H4 (cell line): ENCODE measurements at regions not wholly inside any gene's neighbourhood (a gene's known extent, or its start where the extent isn't known, plus 50 kb on each side); places are given as distances from the start of the nearest gene placed in this dataset.

Source experiments
- DNase-seq: peaks from one replicate; pipeline ENCODE4 v3.0.0-alpha.2; 2015; ENCODE audit warnings: low spot score

DNA sequence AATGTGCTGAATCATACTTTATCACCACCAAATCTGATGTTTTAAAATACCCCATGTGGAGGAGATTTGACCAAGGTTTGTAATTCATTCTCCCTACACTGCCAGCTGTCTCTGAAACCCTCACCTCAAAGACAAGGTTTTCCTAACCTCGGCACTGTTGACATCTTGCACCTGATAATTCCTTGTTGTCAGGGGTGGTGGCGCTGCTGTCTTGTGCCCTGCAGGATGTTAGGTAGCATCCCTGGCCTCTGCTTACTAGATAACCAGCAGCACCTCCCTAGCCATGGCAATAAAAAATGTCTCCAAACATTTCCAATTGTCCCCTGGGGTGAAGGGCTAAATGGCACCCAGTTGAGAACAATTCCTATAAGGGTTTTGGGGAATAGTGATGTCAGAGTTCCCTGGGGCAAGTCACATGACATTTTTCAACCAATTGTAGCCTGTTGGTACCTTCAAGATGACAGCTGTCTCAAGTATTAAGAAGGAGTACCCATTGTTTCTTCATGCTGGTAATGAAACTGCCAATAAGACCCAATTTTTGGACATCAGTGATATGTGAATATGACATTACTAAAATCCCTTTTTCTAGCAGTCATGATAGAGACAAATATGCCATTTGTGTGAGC lies 160.6 kb upstream of the PLCXD3 start:
- no peak for DNase-seq

DNA sequence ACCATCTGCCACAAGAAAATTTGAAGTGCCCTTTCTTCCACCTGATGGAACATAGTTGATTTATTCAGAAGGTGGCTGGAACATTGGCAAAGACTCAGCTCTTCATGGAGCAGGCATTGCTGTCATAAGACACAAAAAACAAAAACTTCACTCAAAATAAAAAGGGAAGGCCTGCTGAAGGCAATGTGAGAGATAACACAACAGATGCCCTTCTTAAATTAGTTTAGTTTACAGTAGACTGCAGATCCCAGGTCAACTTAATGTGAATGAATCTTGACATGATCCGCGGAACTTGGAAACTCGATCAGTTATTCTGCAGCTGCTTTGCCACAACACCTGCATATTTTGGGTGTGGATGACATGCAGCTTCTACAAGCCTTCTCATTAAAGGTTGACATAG lies 159.8 kb upstream of the PLCXD3 start:
- no peak for DNase-seq

DNA sequence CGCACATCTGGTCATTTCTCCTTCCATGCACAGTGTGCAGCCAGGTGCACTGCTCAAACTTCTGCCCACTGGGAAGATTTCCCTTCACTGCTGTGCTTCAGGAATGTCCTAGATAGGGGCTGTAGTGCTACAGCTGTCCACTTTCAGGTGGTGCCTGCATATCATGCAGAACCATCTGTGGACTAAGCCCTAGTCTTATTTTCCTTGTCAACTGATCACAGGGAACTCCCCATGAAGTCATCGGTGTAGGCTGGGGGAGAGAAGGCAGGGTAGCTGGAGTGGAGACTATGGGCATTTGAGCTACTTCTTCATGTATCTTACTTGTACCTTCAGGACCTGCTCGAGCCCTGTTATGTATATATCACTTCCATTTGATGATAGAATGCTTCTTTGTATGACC lies 150.9 kb upstream of the PLCXD3 start:
- no peak for DNase-seq

DNA sequence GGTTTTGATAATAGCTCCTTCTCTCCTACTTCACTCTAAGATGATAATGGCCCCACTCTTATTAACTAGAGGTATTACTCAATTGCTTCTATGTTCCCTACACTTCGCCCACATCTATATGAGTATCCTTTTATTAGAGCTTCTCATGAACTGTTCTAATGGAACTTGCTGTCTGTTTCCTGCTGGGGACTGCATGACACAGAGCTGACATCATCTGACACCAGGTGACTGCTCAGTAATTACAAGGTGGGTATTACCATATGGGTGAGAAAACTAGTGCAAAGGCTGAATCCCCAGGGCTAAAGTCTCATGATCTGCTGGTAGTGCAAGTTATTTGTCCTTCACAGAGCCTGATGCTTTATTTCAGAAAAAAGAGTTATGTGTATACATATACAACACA lies 146.2 kb upstream of the PLCXD3 start:
- no peak for DNase-seq

DNA sequence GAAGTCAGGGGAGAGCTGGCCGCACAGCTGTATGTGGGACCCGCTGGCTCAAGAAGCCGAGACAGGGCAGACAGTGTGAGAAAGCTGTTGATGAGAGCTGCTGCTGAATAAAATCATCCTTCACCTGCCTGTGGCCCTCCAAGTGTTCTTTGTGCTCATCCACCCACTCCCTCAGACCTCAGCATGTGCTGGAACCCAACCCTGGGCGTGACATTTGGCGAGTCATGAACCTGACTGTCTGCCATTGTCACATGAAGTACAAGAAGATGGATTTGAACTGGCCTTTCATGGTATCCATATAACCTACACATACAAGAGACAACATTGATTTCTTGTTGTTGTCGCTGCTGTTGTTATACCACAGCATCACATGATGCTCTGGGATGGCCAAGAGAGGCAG lies 139.7 kb upstream of the PLCXD3 start:
- DNase-seq: no peak

DNA sequence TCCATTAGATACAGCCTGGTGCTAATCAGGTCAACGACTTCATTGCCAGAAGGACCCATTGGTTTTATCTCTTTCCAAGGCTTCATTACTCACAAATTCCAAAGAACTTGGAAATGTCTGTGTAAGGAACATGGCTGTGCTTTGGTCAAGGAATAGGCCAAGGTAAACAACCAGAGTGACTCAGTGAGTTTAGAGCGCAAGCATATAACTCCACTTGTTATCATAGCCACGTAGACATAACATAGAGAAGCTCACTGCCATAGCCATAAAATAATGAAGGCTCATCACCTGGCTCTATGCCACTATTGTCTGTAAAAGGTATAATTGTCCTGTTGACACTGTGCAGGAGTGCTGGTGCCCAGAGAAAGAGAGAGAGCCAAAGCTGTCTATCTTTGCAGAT lies 139.3 kb upstream of the PLCXD3 start:
- DNase-seq: no peak

DNA sequence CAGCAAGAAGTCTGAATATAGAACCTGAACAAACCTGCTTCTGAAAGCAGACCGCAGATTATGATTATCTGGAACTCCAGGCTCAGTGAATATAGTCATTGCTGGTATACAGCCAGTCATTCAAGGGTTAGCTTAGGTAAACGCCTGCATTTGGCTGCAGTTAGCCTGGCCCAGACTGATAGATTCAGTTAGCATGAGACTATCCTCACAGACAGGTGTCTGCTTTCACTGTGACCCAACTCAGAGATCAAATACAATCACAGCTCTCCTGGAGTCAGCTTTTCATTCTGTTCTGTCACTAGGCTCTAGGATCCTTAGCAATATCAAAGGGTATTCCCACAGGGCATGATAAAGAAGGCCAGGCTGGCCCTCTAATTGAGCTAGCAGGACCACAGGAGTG lies 138.6 kb upstream of the PLCXD3 start:
- no peak for DNase-seq

DNA sequence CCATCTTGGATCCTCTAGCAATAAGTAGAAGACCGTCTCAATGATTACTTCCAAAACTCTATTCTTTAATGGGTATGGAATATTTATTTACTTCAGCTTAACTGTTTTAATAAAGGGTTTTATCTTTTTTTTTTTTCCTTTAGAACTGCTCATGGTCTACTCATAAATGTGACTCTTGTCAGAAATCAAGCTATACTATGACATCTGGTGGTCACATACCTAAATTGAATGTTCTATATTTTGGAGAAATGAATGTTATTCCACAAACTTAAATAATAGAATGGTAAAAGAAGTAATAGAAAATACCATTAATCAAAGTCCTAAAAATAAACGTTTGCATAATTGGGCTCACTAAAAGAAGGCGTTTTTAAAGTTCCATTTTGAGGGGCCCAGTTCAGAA lies 131.2 kb upstream of the PLCXD3 start:
- DNase-seq: peak; percentile 18

DNA sequence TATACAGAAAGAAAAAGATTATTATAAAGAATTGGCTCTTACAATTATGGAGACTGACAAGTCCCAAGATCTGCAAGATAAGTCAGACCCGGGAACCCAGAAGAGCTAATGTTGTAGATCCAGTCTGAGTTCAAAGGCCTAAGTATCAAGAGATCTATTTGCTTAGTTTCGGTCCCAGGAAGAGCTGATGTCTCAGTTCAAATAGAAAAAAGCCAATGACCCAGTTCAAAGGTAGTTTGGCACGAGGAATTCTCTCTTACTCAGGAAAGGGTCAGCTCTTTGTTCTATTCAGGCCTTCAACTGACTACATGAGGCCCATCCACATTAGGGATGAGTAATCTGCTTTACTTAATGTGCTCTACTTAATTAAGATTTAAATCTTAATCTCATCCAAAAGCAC lies 128.3 kb upstream of the PLCXD3 start:
- DNase-seq: no peak

DNA sequence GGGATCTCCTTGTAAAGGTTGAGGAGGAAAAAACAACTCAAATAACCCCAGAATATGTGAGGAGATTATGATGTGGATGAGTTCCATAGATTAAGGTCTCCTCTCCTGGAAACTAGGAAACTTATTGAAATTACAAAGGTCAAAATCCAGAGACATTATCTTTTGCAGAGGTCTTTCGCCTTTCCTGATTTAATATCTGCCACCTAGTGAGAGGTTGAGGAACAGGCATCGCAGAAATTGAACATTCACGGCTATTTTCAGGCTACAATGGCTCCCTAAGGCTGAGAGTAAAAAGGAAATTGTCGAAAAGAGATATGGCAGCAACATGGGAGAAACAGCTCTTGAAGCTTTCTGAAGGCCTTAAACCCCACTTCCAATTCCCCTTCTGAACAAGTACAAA lies 127.5 kb upstream of the PLCXD3 start:
- DNase-seq: peak; percentile 18

DNA sequence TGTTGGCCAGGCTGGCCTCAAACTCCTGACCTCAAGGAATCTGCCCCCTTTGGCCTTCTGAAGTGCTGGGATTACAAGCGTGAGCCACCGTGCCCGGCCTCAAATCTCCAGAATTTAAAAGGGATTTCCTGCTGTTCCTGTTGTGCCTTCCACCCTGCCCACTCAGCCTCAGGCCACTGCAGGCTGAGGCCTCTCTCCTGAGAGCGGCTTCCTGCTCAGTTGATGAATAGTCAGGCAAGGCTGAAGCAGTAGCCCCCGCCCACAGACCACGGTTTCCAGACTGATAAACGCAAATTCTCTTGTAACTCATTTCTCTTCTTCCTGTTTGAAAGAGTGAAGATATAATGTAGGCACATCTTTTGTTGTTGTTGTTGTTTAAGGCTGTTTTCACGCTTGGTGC lies 127.0 kb upstream of the PLCXD3 start:
- DNase-seq: no peak

DNA sequence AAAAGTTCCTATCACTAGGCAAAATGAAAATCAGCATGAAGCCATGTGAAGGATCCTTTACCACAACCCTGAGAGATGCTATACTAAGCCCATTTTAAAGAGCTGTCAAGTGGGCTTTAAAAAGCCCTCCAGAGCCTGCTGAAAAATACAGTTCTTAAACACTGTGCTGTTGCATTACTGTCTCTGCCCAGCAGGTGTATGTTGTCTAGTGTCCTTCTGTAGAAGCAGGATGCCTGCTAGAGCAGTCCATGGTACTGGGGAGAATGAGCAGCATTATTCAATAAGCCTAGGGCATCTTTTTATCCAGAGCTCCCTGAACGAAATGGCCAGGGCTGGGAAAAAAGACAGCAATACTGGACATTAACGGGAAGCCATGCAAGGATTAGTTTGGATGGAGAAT lies 126.2 kb upstream of the PLCXD3 start:
- DNase-seq: peak; percentile 44

DNA sequence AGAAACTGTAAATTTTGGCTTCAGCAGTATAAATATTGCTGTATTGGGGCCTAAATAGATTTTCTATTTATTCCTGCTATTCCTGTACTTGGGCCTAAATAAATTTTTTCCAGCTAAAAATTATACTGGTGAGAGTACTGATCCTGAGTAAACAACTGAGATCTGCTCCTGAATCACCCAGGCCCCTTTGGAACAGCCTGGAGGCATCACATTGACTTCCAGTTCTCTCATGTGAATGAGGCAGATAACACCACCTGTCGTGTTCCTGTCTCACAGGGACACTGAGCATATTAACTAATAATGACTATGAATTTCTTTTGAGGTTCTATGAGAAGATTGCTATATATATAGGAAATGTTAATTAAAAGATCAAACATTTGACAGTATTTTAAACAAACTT lies 119.5 kb upstream of the PLCXD3 start:
- DNase-seq: no peak

DNA sequence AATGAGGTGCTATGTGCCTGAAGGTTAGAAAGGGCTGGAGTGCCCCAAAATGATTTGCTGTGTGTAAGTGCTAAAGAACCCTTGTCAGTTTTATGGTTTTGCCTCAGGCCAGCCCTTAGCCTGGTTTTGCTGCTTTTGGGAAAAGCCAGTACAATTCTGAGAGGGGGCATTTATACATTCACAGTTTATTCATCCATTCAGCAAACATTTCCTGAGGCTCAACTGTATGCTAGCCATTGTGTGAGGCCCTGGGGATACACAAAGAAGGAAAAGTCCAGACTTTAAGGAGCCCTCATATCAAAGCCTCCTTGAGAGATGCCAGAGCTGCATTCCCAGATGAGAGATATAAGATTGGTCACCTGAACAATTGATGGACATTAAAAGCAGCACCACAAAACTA lies 115.2 kb upstream of the PLCXD3 start:
- no peak for DNase-seq

DNA sequence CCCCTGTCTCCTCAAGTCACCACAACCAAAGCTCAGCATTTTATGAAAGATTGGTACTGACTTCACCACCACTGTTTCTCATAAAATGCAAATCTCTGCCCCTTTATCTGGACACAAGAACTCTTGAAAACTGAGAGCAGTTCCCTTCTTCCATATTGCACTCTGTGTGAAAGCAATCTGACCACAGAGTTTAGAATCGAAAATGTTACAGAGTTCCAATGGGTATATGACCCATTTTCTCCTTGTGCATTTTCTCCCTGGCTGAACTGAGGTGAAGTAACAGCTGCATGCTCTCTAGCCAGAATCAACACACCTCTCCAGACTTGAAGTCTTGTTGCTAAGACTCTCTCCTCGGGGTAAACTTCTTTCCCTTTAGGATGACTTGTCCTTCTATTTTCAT lies 111.0 kb upstream of the PLCXD3 start:
- DNase-seq: no peak

DNA sequence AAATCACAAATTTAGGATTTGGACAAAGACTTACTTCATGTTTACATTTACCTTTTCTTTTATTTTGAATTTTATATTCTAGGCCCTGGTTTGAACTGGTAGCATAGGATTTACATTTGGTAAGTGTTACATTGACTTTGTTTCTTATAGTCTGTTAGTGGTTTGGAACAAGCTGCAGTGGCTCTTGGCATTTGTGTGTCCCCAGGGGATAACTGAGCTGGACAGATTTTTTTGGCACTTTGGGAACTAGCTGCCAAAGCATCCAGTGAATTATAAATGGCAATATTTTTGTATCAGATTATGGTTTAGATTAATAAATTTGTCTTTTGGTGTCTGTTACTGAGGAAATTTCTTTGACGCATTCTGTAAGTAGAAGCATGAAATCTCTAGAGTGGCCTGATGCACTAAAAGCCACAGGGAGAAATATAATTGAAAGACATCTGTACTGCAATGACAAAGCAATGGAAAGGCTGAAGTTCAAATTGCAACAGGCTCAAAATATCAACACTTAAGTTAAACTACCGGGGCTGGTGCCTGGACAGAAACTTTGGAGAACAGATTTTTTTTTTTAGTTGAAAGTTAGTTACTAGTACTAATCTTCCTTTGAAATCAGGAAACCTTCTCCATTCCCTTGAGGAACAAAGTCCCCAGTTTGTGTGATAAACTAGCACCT lies 107.6 kb upstream of the PLCXD3 start:
- DNase-seq: no peak

DNA sequence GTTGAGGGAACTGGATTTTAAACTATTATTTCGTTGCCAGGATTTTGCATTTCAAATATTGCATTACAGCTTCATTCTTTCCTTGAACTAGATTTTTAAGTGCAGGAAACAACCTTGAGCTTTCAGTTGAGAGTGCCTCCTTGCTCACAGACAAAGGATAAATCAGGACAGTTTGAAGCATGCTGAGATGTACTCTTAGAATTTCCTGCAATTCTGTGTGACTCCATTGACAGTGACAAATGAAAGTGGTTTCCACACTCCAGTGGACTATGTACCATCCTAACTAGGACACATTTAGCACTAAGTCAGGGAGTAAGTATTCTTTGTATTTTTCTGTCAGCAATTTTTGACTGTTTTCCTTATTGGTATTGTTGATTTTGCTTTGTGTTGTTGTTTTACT lies 100.0 kb upstream of the PLCXD3 start:
- no peak for DNase-seq

DNA sequence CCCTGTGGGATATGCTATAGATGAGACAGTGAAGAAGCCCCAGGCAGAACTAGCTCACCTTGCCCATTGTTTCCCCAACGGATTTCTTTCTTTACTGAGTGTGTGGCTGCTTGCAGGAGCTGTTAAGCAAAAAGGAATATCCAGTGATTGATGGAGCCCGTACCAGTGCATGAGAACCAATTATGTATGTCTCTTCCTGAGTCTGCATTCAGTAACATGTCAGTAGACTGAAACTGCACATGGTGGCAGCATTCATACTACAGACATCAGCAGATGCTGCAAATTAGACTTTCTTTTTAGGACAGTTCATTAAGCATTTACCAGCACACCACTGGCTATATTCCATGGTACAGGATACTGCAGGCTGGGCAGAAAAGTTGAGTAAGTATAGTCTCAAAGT lies 90.3 kb upstream of the PLCXD3 start:
- DNase-seq: no peak

DNA sequence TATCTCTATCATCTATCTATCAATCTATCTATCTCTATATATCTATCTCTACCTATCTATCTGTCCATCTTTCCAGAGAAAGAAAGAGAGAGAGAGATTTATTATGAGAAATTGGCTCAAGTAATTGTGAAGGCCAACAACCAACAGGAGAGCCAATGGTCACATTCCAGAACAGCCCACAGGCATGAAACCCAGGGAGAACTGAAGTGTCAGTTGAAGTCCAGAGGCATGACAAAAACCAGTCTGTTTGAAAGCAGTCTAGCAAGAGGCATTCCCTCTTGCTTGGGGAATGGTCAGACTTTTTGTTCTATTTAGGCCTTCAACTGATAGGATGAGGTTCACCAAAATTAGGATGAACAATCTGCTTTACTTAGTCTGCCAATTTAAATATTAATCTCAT lies 87.6 kb upstream of the PLCXD3 start:
- no peak for DNase-seq

DNA sequence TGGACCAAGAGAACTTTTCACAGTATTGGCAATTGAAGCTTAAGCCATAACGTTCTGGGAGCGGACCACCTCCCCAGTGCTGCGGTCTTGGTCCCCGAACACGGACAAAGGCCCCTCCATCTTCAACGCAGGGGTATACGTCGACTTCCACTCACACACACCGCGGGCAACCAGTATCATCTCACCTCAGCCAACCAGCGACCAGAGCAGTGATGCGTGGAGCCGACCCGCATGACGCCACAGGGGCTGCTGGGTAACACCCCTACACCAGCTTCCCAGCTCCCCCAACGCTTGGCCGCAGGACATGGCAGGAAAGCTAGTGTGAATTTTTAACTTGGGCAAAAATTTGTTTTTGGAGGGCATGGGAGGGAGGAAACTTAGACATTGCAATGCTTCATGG lies 77.3 kb upstream of the PLCXD3 start:
- DNase-seq: no peak

DNA sequence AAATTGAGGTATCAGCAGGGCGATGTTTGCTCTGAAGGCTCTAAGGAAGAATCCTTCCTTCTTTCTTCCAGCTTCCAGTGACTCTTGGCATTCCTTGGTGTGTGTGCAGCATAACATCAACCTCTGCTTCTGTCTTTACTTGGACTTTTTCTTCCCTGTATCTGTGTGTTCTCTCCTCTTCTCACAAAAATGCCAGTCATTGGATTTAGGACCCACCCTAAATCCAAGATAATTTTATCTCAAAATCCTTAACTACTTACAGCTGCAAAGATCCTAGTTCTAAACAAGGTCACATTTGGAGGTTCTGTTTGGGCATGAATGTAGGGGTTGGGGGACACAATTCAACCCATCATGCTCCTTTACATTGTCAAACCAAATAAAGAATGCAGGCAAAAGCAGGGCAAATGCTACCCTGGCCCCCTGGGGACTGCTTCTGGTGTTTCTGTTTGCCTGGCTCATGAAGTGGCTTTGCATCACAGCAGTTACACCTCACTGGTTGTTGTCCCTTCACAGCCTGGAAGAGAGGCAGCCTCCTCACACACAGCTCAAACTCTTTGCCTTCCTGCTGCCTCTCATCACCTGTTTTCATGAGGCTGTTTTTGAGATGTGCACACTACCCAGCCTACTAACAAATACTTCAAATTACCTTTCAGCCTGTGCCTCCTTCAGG lies 64.8 kb upstream of the PLCXD3 start:
- no peak for DNase-seq

DNA sequence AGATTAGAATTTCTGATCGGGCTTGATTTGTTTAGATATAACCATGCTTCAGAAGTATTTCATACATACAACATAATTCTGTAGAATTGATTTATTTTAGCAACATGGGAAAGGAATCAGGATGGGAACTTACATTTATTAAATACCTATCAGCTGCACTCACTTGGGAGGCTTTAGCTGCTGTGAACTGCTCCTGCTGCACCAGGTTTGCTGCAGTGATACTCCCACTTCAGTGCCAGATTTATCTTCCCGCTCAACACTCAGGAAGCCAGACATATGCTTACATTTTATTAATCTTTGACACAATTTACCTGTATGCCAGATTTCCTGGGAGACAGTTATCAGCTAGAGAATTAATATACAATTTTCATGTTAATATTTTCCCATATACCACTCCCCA lies 64.0 kb upstream of the PLCXD3 start:
- DNase-seq: no peak
